Omental fat pad (tissue), 3 donors: ENCODE measurements at regions not wholly inside any gene's neighbourhood (a gene's known extent, or its start where the extent isn't known, plus 50 kb on each side); places are given as distances from the start of the nearest gene placed in this dataset.

ENCODE experiments used
- ATAC-seq: fragments of 150-250 bp; one replicate; pipeline ENCODE4 v1.9.1; 2016; ENCODE audit warnings: mild to moderate bottlenecking, moderate library complexity; ENCODE audit not compliant: low FRiP score
- DNase-seq: peaks from one replicate; pipeline ENCODE4 v3.0.0-alpha.2; 2019; ENCODE audit warnings: low spot score
- TF ChIP-seq, protein P1 (sequence below), 3 donors: fragments of 450-650 bp; IDR thresholded peaks; one replicate each; pipeline ENCODE4 v1.5.1; 2016 to 2017; ENCODE audit warnings: antibody characterized with exemption in 3 of 3, mild to moderate bottlenecking in 3 of 3, moderate library complexity in 2 of 3

DNA sequence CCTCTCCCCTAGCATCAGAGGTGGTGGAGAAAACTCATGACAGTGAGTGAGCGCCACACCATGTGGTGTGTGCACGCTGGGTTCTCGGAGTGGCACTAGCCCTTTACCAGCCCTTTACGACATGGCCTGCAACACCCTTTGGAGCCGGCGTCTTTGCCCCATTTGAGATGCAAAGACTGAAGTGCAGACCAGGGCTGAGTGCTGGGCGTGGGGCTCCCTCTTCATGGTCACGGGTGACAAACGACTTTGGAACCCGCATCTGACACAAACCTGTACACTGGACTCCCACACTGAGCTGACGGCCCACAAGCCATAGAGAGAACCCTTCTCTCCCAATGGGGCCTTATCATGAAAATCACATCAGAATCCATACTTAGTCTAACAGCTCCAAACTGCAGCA, 76.8 kb upstream of the ALDH1L1 start:
- TF ChIP-seq, protein P1, sequence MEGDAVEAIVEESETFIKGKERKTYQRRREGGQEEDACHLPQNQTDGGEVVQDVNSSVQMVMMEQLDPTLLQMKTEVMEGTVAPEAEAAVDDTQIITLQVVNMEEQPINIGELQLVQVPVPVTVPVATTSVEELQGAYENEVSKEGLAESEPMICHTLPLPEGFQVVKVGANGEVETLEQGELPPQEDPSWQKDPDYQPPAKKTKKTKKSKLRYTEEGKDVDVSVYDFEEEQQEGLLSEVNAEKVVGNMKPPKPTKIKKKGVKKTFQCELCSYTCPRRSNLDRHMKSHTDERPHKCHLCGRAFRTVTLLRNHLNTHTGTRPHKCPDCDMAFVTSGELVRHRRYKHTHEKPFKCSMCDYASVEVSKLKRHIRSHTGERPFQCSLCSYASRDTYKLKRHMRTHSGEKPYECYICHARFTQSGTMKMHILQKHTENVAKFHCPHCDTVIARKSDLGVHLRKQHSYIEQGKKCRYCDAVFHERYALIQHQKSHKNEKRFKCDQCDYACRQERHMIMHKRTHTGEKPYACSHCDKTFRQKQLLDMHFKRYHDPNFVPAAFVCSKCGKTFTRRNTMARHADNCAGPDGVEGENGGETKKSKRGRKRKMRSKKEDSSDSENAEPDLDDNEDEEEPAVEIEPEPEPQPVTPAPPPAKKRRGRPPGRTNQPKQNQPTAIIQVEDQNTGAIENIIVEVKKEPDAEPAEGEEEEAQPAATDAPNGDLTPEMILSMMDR (IDR thresholded peaks at IDR 0.05): no peak
- DNase-seq: no peak
- no peak for ATAC-seq

DNA sequence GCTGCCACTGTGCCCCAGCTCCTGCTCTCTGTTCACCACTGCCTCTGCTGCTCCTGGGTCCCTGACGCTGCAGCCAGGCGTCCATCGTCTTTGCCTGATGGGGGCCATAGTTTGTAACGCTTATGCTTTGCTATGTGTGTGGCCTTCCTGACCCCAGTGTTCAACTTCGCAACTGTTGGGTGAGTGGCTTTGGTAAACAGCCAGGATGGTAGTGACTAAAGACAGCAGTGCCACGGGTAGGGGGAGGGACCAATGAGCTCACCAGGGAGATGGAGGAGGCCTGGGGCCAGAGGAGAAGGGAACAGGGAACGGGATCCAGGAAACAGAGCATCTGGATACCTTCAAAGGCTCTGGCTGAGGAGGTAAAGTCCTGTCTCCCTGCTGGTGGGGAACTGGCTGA, 75.9 kb upstream of the ALDH1L1 start:
- DNase-seq (no peak), ATAC-seq (no peak)
- TF ChIP-seq, protein P1 (IDR thresholded peaks at IDR 0.05): no peak

DNA sequence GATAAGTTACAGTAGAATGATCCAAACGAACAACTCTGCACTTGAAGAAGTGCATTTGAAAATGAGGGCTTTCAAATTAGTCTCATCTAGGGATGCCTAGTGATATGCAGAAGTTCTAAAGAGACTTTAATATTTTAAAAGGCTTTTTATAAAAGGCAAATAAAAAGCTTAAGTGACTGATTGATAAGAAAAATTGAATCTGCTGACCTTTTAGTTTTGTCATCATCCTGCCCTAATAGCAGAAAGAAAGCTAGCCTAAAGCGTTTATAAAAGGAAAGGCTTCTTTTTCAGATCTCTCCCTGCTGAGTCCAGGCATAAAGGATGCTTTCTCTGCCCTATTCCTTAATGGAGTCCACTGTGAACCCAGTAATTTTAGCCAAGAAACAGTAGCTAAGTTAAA, 72.7 kb upstream of the ALDH1L1 start:
- TF ChIP-seq, protein P1 (IDR thresholded peaks at IDR 0.05): no peak
- DNase-seq (no peak), ATAC-seq (no peak)

DNA sequence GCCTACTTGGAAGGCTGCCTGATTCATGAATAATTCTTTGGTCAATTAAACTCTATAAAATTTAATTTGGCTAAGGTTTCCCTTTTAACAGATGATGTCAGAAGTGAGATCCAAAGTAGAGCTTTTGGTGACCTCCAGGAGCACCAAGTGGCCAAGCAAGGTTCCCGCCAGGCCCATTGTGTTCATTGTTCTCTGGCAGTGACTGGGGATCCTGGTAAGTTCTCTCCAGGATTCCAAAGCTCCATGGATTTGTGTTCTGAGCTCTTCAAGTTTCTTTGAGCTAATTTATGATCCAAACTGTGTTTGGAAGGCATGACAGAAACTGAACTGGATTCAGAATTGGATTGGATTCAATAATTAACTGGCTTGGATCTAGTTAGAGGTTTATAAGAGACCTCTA, 72.0 kb upstream of the ALDH1L1 start:
- no peak for ATAC-seq
- TF ChIP-seq, protein P1 (IDR thresholded peaks at IDR 0.05): no peak

DNA sequence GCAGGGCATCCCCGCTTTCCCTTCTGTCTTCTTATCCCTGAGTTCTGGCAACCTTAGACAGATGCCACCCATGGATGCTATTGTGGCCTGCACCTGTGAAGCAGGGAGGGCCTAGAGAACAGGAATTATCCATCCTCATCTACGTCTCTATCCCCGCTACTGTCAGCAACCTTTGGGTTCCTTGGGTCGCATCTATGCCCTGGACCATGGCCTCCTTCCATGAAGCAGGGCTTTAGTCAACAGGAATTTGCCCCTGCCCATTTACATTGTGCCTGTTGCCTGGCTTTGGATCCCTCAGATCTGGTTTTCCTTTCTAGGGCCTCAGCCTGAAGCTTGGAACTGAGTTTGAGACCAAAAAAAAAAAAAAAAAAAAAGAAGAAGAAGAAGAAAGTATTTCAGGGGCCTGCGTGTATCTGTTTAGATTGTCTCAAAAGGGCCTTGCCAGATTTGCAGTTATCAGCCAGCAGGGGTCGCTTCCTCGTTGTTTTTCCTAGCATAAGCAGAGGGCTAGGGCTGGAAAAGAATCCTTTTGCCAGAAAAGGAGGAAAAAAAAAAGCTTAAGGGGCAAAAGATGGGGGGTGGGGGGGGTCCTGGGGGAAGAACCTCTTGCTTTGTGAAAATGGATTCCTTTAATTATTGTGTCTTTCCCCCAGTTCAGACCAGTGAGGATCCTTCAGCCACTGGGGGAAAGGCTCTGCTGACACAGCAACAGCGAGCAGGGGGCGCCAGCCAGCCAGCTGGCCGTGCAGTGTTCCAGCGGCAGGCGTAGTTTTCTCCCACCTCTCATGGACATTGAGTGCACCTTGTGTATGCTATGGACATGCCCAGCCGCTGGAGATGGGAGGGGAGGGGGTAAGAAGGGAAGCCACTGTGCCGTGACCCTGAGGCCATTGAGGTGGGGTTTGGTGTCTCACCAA, 65.7 kb upstream of the ALDH1L1 start:
- ATAC-seq (no peak), DNase-seq (no peak)
- TF ChIP-seq, protein P1 (IDR thresholded peaks at IDR 0.05): no peak

More for the DNA sequence above, 72.0 kb upstream of the ALDH1L1 start:
- no peak for DNase-seq
